ENCODE measurements at regions not wholly inside any gene's neighbourhood (a gene's known extent, or its start where the extent isn't known, plus 50 kb on each side); places are given as distances from the start of the nearest gene placed in this dataset.
"Not testable (repeated sequence)": the region's sequence is repeated elsewhere in the genome, so short reads cannot be mapped to it uniquely, and the experiment has no call there.

DNA sequence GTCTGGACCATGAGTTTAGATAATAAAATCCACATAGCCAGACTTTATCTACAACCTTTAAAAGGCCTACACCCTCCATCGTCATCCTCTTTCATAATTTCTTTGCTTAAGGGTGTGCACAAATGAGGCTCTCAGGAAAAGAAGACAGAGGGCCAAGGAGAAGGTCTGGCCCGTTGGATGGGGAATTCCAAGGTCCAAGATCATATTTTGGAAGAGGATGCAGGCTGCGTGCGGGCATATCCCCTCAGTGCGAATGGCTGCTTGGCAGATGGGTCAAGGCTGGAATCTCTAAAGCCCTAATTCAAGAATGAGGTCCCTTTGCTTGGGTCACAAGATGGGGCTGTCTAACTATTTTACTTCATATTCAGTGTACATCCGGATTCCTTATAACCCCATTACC, 782.2 kb upstream of the NCAM2 start:
- H3K27me3 ChIP-seq = no peaks in the 10 kb centered on the region
- DNase-seq = no peak
- 84 to 87% methylated on average over 6 of the region's 6 CpGs for WGBS, 2 donors
- H3K9me3 ChIP-seq = no peaks in the 10 kb centered on the region
- intact Hi-C loops (cut with DNase I; ENCODE audit: low total_unique reads) = no loop called here
- no peaks in the 10 kb centered on the region for H3K36me3 ChIP-seq (ENCODE audit: low read depth, missing control alignments)
- no peak overlapping the region for H3K4me3 ChIP-seq
- TF ChIP-seq POLR2A (IDR thresholded peaks at IDR 0.05) = no peak
- TF ChIP-seq, protein P1, sequence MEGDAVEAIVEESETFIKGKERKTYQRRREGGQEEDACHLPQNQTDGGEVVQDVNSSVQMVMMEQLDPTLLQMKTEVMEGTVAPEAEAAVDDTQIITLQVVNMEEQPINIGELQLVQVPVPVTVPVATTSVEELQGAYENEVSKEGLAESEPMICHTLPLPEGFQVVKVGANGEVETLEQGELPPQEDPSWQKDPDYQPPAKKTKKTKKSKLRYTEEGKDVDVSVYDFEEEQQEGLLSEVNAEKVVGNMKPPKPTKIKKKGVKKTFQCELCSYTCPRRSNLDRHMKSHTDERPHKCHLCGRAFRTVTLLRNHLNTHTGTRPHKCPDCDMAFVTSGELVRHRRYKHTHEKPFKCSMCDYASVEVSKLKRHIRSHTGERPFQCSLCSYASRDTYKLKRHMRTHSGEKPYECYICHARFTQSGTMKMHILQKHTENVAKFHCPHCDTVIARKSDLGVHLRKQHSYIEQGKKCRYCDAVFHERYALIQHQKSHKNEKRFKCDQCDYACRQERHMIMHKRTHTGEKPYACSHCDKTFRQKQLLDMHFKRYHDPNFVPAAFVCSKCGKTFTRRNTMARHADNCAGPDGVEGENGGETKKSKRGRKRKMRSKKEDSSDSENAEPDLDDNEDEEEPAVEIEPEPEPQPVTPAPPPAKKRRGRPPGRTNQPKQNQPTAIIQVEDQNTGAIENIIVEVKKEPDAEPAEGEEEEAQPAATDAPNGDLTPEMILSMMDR (IDR thresholded peaks at IDR 0.05) = no peak
- H3K27ac ChIP-seq = no peak overlapping the region
- no peaks in the 10 kb centered on the region for H3K4me1 ChIP-seq

DNA sequence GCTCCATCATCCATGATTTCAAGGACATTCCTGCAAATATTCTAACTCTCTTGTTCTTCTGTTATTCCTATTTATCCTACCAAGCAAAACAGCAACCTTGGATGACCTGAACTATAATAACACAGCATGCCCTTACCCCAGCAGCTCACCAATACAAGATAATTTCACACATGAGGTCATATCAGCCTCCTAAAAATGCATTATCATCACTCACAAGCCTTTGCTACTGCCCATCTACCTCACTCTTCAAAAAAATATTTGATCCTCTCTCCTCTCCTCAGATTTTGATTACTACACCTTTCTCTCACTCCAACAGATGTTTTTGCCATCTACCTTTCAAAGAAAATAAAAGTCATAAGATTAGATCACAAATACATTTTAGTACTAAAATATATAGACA, 777.6 kb upstream of the NCAM2 start:
- H3K4me3 ChIP-seq = no peak overlapping the region
- H3K27me3 ChIP-seq = no peaks in the 10 kb centered on the region
- no peak overlapping the region for H3K27ac ChIP-seq
- DNase-seq = no peak
- H3K4me1 ChIP-seq = no peaks in the 10 kb centered on the region
- intact Hi-C loops (cut with DNase I; ENCODE audit: low total_unique reads) = no loop called here
- TF ChIP-seq, protein P1 (IDR thresholded peaks at IDR 0.05) = no peak
- TF ChIP-seq POLR2A (IDR thresholded peaks at IDR 0.05) = no peak
- H3K9me3 ChIP-seq = no peaks in the 10 kb centered on the region
- no peaks in the 10 kb centered on the region for H3K36me3 ChIP-seq (ENCODE audit: low read depth, missing control alignments)

DNA sequence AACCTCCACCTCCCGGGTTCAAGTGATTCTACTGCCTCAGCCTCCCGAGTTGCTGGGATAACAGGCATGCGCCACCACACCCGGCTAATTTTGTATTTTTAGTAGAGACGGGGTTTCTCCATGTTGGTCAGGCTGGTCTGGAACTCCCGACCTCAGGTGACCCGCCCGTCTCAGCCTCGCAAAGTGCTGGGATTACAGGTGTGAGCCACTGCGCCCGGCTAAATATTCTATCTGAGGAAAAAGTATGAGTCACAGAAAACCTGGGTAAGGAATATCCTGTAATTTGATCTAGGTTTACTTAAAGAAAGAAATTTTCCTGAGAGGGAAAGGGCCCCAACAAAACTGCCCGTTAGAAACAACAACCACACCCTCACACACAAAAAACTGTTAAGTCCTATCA, 776.2 kb upstream of the NCAM2 start:
- H3K4me1 ChIP-seq; DNase-seq; H3K27ac ChIP-seq; intact Hi-C loops (cut with DNase I; ENCODE audit: low total_unique reads); H3K27me3 ChIP-seq; H3K36me3 ChIP-seq (ENCODE audit: low read depth, missing control alignments); H3K9me3 ChIP-seq; H3K4me3 ChIP-seq: not testable (repeated sequence)
- 60 to 76% methylated on average over 12 of the region's 12 CpGs for WGBS, 2 donors

DNA sequence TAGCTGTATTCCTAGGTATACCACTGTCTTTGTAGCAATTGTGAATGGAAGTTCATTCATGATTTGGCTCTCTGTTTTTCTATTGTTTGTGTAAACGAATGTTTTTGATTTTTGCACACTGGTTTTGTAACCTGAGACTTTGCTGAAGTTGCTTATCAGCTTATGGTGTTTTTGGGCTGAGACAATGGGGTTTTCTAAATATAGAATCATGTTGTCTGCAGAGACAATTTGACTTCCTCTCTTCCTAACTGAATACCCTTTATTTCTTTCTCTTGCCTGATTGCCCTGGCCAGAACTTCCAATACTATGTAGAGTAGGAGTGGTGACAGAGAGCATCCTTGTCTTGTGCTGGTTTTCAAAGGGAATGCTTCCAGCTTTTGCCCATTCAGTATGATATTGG, 761.6 kb upstream of the NCAM2 start:
- intact Hi-C loops (cut with DNase I; ENCODE audit: low total_unique reads); H3K27me3 ChIP-seq: not testable (repeated sequence)
- 16 to 47% methylated on average over 1 of the region's 1 CpG for WGBS, 2 donors

DNA sequence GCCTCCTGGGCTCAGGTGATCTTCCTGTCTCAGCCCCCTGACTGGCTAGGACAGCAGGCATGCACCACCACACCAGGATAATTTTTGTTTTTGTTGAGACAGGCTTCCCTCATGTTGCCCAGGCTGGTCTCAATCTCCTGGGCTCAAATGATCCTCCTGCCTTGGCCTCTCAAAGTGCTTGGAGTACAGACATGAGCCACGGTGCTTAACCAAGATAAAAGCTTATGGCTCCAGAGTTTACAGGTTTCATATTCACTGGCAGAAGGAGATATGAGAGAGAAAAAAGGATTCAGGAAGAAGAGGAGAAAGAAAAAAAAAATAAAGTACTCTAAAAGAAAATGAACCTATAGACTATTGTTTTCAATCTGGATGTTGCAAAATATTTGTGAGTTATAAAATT, 748.8 kb upstream of the NCAM2 start:
- no peak overlapping the region for H3K4me3 ChIP-seq
- no peaks in the 10 kb centered on the region for H3K4me1 ChIP-seq
- DNase-seq = no peak
- WGBS, 2 donors = 80 to 82% methylated on average over 1 of the region's 1 CpG
- no peaks in the 10 kb centered on the region for H3K36me3 ChIP-seq (ENCODE audit: low read depth, missing control alignments)
- intact Hi-C loops (cut with DNase I; ENCODE audit: low total_unique reads) = no loop called here
- H3K27ac ChIP-seq = no peak overlapping the region
- H3K9me3 ChIP-seq = no peaks in the 10 kb centered on the region
- TF ChIP-seq POLR2A (IDR thresholded peaks at IDR 0.05) = no peak
- TF ChIP-seq, protein P1 (IDR thresholded peaks at IDR 0.05) = no peak
- no peaks in the 10 kb centered on the region for H3K27me3 ChIP-seq

More for the DNA sequence above, 761.6 kb upstream of the NCAM2 start:
- H3K9me3 ChIP-seq; DNase-seq; H3K4me1 ChIP-seq; H3K4me3 ChIP-seq; H3K27ac ChIP-seq; H3K36me3 ChIP-seq (ENCODE audit: low read depth, missing control alignments): not testable (repeated sequence)

DNA sequence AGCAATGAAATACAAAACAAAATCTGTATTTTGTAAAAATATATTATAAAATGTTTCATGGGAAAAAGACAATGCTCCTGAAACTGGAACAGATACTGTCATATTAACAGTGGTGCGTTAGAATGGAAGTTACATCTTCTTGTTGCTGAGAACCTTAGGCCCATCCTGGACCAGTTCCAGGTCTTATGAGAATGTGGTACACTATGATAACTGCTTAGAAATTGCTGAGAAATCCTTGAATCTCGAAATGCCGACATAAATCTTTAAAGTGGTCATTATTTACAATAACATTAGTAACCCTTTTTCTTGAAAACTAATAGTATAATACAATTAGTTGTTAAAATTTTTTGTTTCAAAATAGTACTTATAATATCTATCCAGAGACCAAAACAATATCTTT, 747.9 kb upstream of the NCAM2 start:
- no peak for DNase-seq
- WGBS, 2 donors = 22 to 26% methylated on average over 3 of the region's 3 CpGs
- Histone ChIP-seq H3K36me3 (ENCODE audit: low read depth, missing control alignments) (no peaks in the 10 kb centered on the region), H3K27ac (no peak overlapping the region), H3K27me3 (no peaks in the 10 kb centered on the region), H3K4me3 (no peak overlapping the region), H3K4me1 (no peaks in the 10 kb centered on the region), H3K9me3 (no peaks in the 10 kb centered on the region)
- intact Hi-C loops (cut with DNase I; ENCODE audit: low total_unique reads) = no loop called here
- TF ChIP-seq POLR2A (IDR thresholded peaks at IDR 0.05) = no peak
- TF ChIP-seq, protein P1 (IDR thresholded peaks at IDR 0.05) = no peak
